IMR-90 (cell line): ENCODE measurements at regions not wholly inside any gene's neighbourhood (a gene's known extent, or its start where the extent isn't known, plus 50 kb on each side); places are given as distances from the start of the nearest gene placed in this dataset.

ENCODE experiments used
- ATAC-seq: fragments of 200-7000 bp; cut with Tn5 transposase; 2 replicates; pipeline ENCODE4 v1.9.1; 2020; ENCODE audit warnings: low read depth, mild to moderate bottlenecking, moderate library complexity
- BruUV-seq: library from RNA; stranded (reverse); fragments of 400-500 nt; replicated peaks from 2 replicates; lab custom pipeline; 2021; lab: Mats Ljungman, UMichigan
- CTCF ChIA-PET: fragments of 300-600 bp; formaldehyde crosslinking; extraction: SDS; loops from one replicate; lab custom pipeline; 2021; ENCODE audit warnings: antibody characterized with exemption; lab: Yijun Ruan, JAX
- POLR2A ChIA-PET: fragments of 300-600 bp; sonication (Branson Sonifier 250); formaldehyde crosslinking; loops from one replicate; lab custom pipeline; 2022; ENCODE audit warnings: antibody characterized with exemption; ENCODE audit not compliant: unreplicated experiment; lab: Charles Lee
- DNase-seq: peaks from one replicate; pipeline ENCODE4 v3.0.0; 2013
- H2AFZ ChIP-seq: replicated peaks from 2 replicates; pipeline ENCODE3; 2013; ENCODE audit warnings: low read length, mild to moderate bottlenecking; ENCODE audit not compliant: poor library complexity
- H2AK5ac ChIP-seq: 2 replicates; pipeline ENCODE4 v1.6.1; 2013; ENCODE audit warnings: low read depth, low read length, inconsistent platforms
- H2AK9ac ChIP-seq: replicated peaks from 2 replicates; pipeline ENCODE3; 2013; ENCODE audit warnings: mild to moderate bottlenecking, low read depth, low read length, moderate library complexity; ENCODE audit not compliant: poor library complexity
- H2BK120ac ChIP-seq: 2 replicates; pipeline ENCODE4 v1.6.1; 2013; ENCODE audit warnings: low read depth, low read length, inconsistent platforms
- H2BK15ac ChIP-seq: 3 replicates; pipeline ENCODE4 v1.6.1; 2013; ENCODE audit warnings: low read depth, low read length, inconsistent platforms
- H2BK20ac ChIP-seq: 2 replicates; pipeline ENCODE4 v1.6.1; 2013; ENCODE audit warnings: low read depth, mild to moderate bottlenecking, inconsistent platforms, low read length, moderate library complexity
- H2BK5ac ChIP-seq: 2 replicates; pipeline ENCODE4 v1.6.1; 2013; ENCODE audit warnings: mild to moderate bottlenecking, low read depth, low read length, inconsistent platforms; ENCODE audit not compliant: poor library complexity, severe bottlenecking
- H3K14ac ChIP-seq: replicated peaks from 2 replicates; pipeline ENCODE4 v1.6.1; 2013; ENCODE audit warnings: low read depth, low read length, inconsistent platforms
- H3K18ac ChIP-seq: 2 replicates; pipeline ENCODE4 v1.6.1; 2013; ENCODE audit warnings: low read depth, low read length, control low read depth
- H3K23ac ChIP-seq: 2 replicates; pipeline ENCODE4 v1.6.1; 2013; ENCODE audit warnings: low read depth, low read length, inconsistent platforms
- H3K27ac ChIP-seq: 2 replicates; pipeline ENCODE4 v1.5.1; 2013; ENCODE audit warnings: mild to moderate bottlenecking, control low read depth, low read length; ENCODE audit not compliant: insufficient read depth
- H3K27me3 ChIP-seq: 2 replicates; pipeline ENCODE4 v1.6.1; 2013; ENCODE audit warnings: low read length; ENCODE audit not compliant: control insufficient read depth, insufficient read depth
- H3K36me3 ChIP-seq: 2 replicates; pipeline ENCODE4 v1.6.1; 2013; ENCODE audit warnings: low read length, mixed read lengths; ENCODE audit not compliant: control insufficient read depth, insufficient read depth
- H3K4ac ChIP-seq: 2 replicates; pipeline ENCODE4 v1.6.1; 2013; ENCODE audit warnings: low read depth, low read length, inconsistent platforms
- H3K4me1 ChIP-seq: 2 replicates; pipeline ENCODE4 v1.6.1; 2013; ENCODE audit warnings: low read length, mixed read lengths; ENCODE audit not compliant: control insufficient read depth, insufficient read depth
- H3K4me2 ChIP-seq: 2 replicates; pipeline ENCODE4 v1.6.1; 2013; ENCODE audit warnings: low read depth, mild to moderate bottlenecking, control low read depth, low read length, moderate library complexity
- H3K4me3 ChIP-seq: 2 replicates; pipeline ENCODE4 v1.5.1; 2013; ENCODE audit warnings: low read depth, mild to moderate bottlenecking, control low read depth, low read length, moderate library complexity; ENCODE audit not compliant: insufficient read depth
- H3K56ac ChIP-seq: 2 replicates; pipeline ENCODE4 v1.6.1; 2013; ENCODE audit warnings: low read length, inconsistent platforms; ENCODE audit not compliant: insufficient read depth; ENCODE audit errors: extremely low read depth
- H3K79me1 ChIP-seq, 2 experiments: 2 replicates each; pipeline ENCODE4 v1.6.1; 2013; ENCODE audit warnings: low read length in 2 of 2, inconsistent platforms in 1 of 2, low read depth in 1 of 2
- H3K9ac ChIP-seq: 2 replicates; pipeline ENCODE4 v1.6.1; 2013; ENCODE audit warnings: low read depth, low read length, control low read depth
- H3K9me1 ChIP-seq: 2 replicates; pipeline ENCODE4 v1.6.1; 2013; ENCODE audit warnings: low read length, inconsistent platforms; ENCODE audit not compliant: insufficient read depth
- H3K9me3 ChIP-seq: 2 replicates; pipeline ENCODE4 v1.6.1; 2013; ENCODE audit warnings: low read length; ENCODE audit not compliant: control insufficient read depth, insufficient read depth
- H4K20me1 ChIP-seq: 2 replicates; pipeline ENCODE4 v1.6.1; 2013; ENCODE audit warnings: low read length, inconsistent platforms; ENCODE audit not compliant: insufficient read depth
- H4K5ac ChIP-seq: 2 replicates; pipeline ENCODE4 v1.6.1; 2013; ENCODE audit warnings: mild to moderate bottlenecking, low read depth, low read length, control low read depth
- H4K8ac ChIP-seq, 2 experiments: 2 replicates each; pipeline ENCODE4 v1.6.1; 2013; ENCODE audit warnings: low read depth in 2 of 2, low read length in 2 of 2, control low read depth in 1 of 2, inconsistent platforms in 1 of 2
- H4K91ac ChIP-seq: 2 replicates; pipeline ENCODE4 v1.6.1; 2013; ENCODE audit warnings: low read depth, low read length, inconsistent platforms; ENCODE audit not compliant: insufficient read depth
- CEBPB ChIP-seq: IDR thresholded peaks from 2 replicates; pipeline ENCODE4 v1.6.1; 2012; ENCODE audit warnings: low read depth, low read length, improper control_type of control experiment
- CHD1 ChIP-seq: IDR thresholded peaks from 2 replicates; pipeline ENCODE4 v1.6.1; 2012; ENCODE audit warnings: low read depth, low read length, improper control_type of control experiment
- FOS ChIP-seq: fragments of 150-350 bp; IDR thresholded peaks from 2 replicates; pipeline ENCODE4 v1.6.1; 2016; ENCODE audit warnings: low read depth, low read length
- MAFK ChIP-seq: IDR thresholded peaks from 2 replicates; pipeline ENCODE4 v1.6.1; 2012; ENCODE audit warnings: low read depth, low read length, improper control_type of control experiment
- MAZ ChIP-seq: IDR thresholded peaks from 2 replicates; pipeline ENCODE4 v1.6.1; 2012; ENCODE audit warnings: low read depth, mild to moderate bottlenecking, low read length, improper control_type of control experiment, moderate library complexity, borderline replicate concordance
- MXI1 ChIP-seq: IDR thresholded peaks from 2 replicates; pipeline ENCODE4 v1.6.1; 2012; ENCODE audit warnings: low read depth, mild to moderate bottlenecking, low read length, moderate library complexity, borderline replicate concordance
- NFE2L2 ChIP-seq: fragments of 150-350 bp; IDR thresholded peaks from 2 replicates; pipeline ENCODE4 v1.6.1; 2016; ENCODE audit warnings: low read depth, mild to moderate bottlenecking, low read length
- RCOR1 ChIP-seq: IDR thresholded peaks from 2 replicates; pipeline ENCODE4 v1.6.1; 2012; ENCODE audit warnings: mild to moderate bottlenecking, low read length, improper control_type of control experiment; ENCODE audit not compliant: insufficient replicate concordance
- RFX5 ChIP-seq: IDR thresholded peaks from 2 replicates; pipeline ENCODE4 v1.8.0; 2012; ENCODE audit warnings: low read depth, mild to moderate bottlenecking, low read length, moderate library complexity
- SMC3 ChIP-seq: fragments of 150-350 bp; IDR thresholded peaks from 2 replicates; pipeline ENCODE4 v1.6.1; 2016; ENCODE audit warnings: low read depth, mild to moderate bottlenecking, antibody characterized with exemption, low read length, moderate library complexity
- WGBS, 2 experiments: methylation state at CpG; one replicate each; pipeline versions ENCODE4 v1.1.5 to v1.1.7; 2013; ENCODE audit warnings: missing lambda C conversion rate in 2 of 2; ENCODE audit not compliant: insufficient read length in 1 of 2; ENCODE audit errors: extremely low coverage in 2 of 2; 5-methylcytosine and 5-hydroxymethylcytosine counted together
- dilution Hi-C: fragments of 300-500 bp; cut with HindIII; formaldehyde crosslinking; loops from one replicate; pipeline ENCODE4 v1.14.3; 2018; ENCODE audit warnings: low sequenced_read_pairs; ENCODE audit not compliant: unreplicated experiment
- in situ Hi-C: fragments of 300-500 bp; cut with MboI; formaldehyde crosslinking; loops from 3 replicates; pipeline ENCODE4 v1.14.3; 2019; ENCODE audit warnings: low sequenced_read_pairs, inconsistent platforms, mixed read lengths
- intact Hi-C: fragments of 100-400 bp; cut with micrococcal nuclease; formaldehyde crosslinking; loops from 2 replicates; pipeline ENCODE4 v1.10.0; 2022
- TF ChIP-seq, protein P1 (sequence below): fragments of 150-350 bp; IDR thresholded peaks from 2 replicates; pipeline ENCODE4 v1.6.1; 2016; ENCODE audit warnings: low read depth, mild to moderate bottlenecking, low read length, moderate library complexity, borderline replicate concordance
- TF ChIP-seq, protein P2 (sequence below): fragments of 150-350 bp; IDR thresholded peaks from 2 replicates; pipeline ENCODE4 v1.6.1; 2017; ENCODE audit warnings: mild to moderate bottlenecking, antibody characterized with exemption, low read length, low read depth
- TF ChIP-seq, protein P3 (sequence below): conservative IDR thresholded peaks from 2 replicates; pipeline ENCODE4 v1.5.1; 2012; ENCODE audit warnings: mild to moderate bottlenecking, low read depth, low read length, improper control_type of control experiment

DNA sequence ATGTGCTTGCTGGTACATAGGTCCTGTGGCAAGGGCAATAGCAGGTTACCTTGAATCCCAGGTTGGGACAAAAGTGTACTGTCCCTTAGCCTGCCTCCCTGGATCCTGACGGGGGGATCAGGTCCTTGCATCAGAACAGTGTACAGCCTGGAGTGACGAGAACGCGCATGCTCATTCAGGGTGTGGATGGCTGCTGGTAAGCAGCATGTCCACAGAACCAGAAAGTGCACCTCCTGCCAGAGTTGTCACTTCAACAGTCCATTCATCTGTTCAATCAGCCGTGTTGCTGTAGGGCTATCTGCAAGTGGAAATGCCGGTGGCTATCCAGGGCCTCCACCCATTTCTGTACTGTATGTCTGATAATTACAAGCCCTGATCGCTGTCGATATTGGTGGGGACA, 236.3 kb upstream of the SOX4 start:
- BruUV-seq: no TSS peak
- H3K79me1 ChIP-seq: no peaks in the 10 kb centered on the region
- H3K4me2 ChIP-seq: no peak overlapping the region
- ChIA-PET POLR2A (no interaction called here), CTCF (no interaction called here)
- no peaks in the 10 kb centered on the region for H3K36me3 ChIP-seq
- H2AK9ac ChIP-seq: no peak overlapping the region
- in situ Hi-C loops (no loop called here), intact Hi-C loops (no loop called here), dilution Hi-C loops (no loop called here)
- H3K18ac ChIP-seq: no peak overlapping the region
- no peak overlapping the region for H3K14ac ChIP-seq
- H2BK120ac ChIP-seq: no peak overlapping the region
- H4K20me1 ChIP-seq: no peaks in the 10 kb centered on the region
- no peak overlapping the region for H4K8ac ChIP-seq
- no peak overlapping the region for H4K5ac ChIP-seq
- H2BK15ac ChIP-seq: no peak overlapping the region
- H2BK5ac ChIP-seq: no peak overlapping the region
- TF ChIP-seq NFE2L2 (no peak), MAZ (no peak), CHD1 (no peak), MXI1 (no peak), CEBPB (no peak), RCOR1 (no peak), MAFK (no peak), SMC3 (no peak), RFX5 (no peak), FOS (no peak)
- TF ChIP-seq, protein P1, sequence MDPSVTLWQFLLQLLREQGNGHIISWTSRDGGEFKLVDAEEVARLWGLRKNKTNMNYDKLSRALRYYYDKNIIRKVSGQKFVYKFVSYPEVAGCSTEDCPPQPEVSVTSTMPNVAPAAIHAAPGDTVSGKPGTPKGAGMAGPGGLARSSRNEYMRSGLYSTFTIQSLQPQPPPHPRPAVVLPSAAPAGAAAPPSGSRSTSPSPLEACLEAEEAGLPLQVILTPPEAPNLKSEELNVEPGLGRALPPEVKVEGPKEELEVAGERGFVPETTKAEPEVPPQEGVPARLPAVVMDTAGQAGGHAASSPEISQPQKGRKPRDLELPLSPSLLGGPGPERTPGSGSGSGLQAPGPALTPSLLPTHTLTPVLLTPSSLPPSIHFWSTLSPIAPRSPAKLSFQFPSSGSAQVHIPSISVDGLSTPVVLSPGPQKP: no peak
- TF ChIP-seq, protein P2, sequence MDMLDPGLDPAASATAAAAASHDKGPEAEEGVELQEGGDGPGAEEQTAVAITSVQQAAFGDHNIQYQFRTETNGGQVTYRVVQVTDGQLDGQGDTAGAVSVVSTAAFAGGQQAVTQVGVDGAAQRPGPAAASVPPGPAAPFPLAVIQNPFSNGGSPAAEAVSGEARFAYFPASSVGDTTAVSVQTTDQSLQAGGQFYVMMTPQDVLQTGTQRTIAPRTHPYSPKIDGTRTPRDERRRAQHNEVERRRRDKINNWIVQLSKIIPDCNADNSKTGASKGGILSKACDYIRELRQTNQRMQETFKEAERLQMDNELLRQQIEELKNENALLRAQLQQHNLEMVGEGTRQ: no peak
- TF ChIP-seq, protein P3, sequence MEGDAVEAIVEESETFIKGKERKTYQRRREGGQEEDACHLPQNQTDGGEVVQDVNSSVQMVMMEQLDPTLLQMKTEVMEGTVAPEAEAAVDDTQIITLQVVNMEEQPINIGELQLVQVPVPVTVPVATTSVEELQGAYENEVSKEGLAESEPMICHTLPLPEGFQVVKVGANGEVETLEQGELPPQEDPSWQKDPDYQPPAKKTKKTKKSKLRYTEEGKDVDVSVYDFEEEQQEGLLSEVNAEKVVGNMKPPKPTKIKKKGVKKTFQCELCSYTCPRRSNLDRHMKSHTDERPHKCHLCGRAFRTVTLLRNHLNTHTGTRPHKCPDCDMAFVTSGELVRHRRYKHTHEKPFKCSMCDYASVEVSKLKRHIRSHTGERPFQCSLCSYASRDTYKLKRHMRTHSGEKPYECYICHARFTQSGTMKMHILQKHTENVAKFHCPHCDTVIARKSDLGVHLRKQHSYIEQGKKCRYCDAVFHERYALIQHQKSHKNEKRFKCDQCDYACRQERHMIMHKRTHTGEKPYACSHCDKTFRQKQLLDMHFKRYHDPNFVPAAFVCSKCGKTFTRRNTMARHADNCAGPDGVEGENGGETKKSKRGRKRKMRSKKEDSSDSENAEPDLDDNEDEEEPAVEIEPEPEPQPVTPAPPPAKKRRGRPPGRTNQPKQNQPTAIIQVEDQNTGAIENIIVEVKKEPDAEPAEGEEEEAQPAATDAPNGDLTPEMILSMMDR: no peak
- no peak overlapping the region for H4K91ac ChIP-seq
- H2AFZ ChIP-seq: no peak overlapping the region
- H3K23ac ChIP-seq: no peak overlapping the region
- no peak overlapping the region for H3K27ac ChIP-seq
- H3K4me1 ChIP-seq: no peaks in the 10 kb centered on the region
- H3K9ac ChIP-seq: no peak overlapping the region
- H3K9me3 ChIP-seq: no peaks in the 10 kb centered on the region
- H3K27me3 ChIP-seq: no peaks in the 10 kb centered on the region; the same call in 1 of the 2 replicates
- no peak overlapping the region for H3K4me3 ChIP-seq
- no peak overlapping the region for H3K56ac ChIP-seq
- no peak for ATAC-seq
- WGBS, 2 experiments: 86% methylated on average over 8 of the region's 8 CpGs; no CpG with 5 or more reads in 1 of the 2 experiments
- H2BK20ac ChIP-seq: no peak overlapping the region
- no peak overlapping the region for H2AK5ac ChIP-seq
- no peaks in the 10 kb centered on the region for H3K9me1 ChIP-seq
- DNase-seq: no peak
- H3K4ac ChIP-seq: no peak overlapping the region
